GM12865 (cell line): ENCODE measurements at regions not wholly inside any gene's neighbourhood (a gene's known extent, or its start where the extent isn't known, plus 50 kb on each side); places are given as distances from the start of the nearest gene placed in this dataset.
"Not testable (repeated sequence)": the region's sequence is repeated elsewhere in the genome, so short reads cannot be mapped to it uniquely, and the experiment has no call there.

Experiments used
- DNase-seq: peaks from one replicate; pipeline ENCODE4 v3.0.0; 2010; ENCODE audit warnings: low read depth
- H3K4me3 ChIP-seq: 2 replicates; pipeline ENCODE4 v1.5.1; 2011; ENCODE audit warnings: mild to moderate bottlenecking, low read depth, low read length, control low read depth
- CTCF ChIP-seq: IDR thresholded peaks from 2 replicates; pipeline ENCODE4 v1.5.1; 2011; ENCODE audit warnings: low read length, control low read depth, low read depth, inconsistent platforms; ENCODE audit not compliant: insufficient read depth; ENCODE audit errors: missing control alignments

GRCh38 chr4:110424144-110424543 is 51.8 kb upstream of the ENPEP start:
- no peak overlapping the region for H3K4me3 ChIP-seq
- no peak for DNase-seq
- TF ChIP-seq CTCF, result no peak

- no peak overlapping the region for H3K4me3 ChIP-seq
- TF ChIP-seq CTCF, result no peak
- no peak for DNase-seq
These were observed 57.3 kb upstream of the ENPEP start for GRCh38 chr4:110418641-110419040.

- H3K4me3 ChIP-seq, result no peak overlapping the region
- no peak for DNase-seq
These were observed 58.8 kb upstream of the ENPEP start for GRCh38 chr4:110417136-110417535.

GRCh38 chr4:110415478-110415877 is 60.5 kb upstream of the ENPEP start:
- no peak for TF ChIP-seq CTCF

More at GRCh38 chr4:110417136-110417535, 58.8 kb upstream of the ENPEP start:
- TF ChIP-seq CTCF, result no peak

GRCh38 chr4:110415041-110415440 is 60.9 kb upstream of the ENPEP start:
- no peak for TF ChIP-seq CTCF

More at GRCh38 chr4:110415478-110415877, 60.5 kb upstream of the ENPEP start:
- DNase-seq, result no peak
- H3K4me3 ChIP-seq, result no peak overlapping the region

GRCh38 chr4:110414561-110414920 is 61.4 kb upstream of the ENPEP start:
- DNase-seq, result no peak
- no peak for TF ChIP-seq CTCF
- no peak overlapping the region for H3K4me3 ChIP-seq

More at GRCh38 chr4:110415041-110415440, 60.9 kb upstream of the ENPEP start:
- DNase-seq, result no peak
- no peak overlapping the region for H3K4me3 ChIP-seq

- DNase-seq, result not testable (repeated sequence)
These were observed 62.0 kb upstream of the ENPEP start for GRCh38 chr4:110413807-110414560.

More at GRCh38 chr4:110413807-110414560, 62.0 kb upstream of the ENPEP start:
- H3K4me3 ChIP-seq, result not testable (repeated sequence)
